A549 (cell line): ENCODE measurements at regions not wholly inside any gene's neighbourhood (a gene's known extent, or its start where the extent isn't known, plus 50 kb on each side); places are given as distances from the start of the nearest gene placed in this dataset.

Experiments used
- ATAC-seq, 2 experiments: fragments of 200-7000 bp in 1 of 2; fragments of >200 bp in 1 of 2; cut with Nextera tagmentation in 1 of 2; cut with Tn5 transposase in 1 of 2; 3 replicates each; pipeline versions ENCODE4 v1.8.0 to v1.9.1; 2018 to 2020; ENCODE audit warnings: mild to moderate bottlenecking in 1 of 2, moderate library complexity in 1 of 2
- CTCF ChIA-PET: fragments of 300-600 bp; sonication (Branson Sonifier 250); formaldehyde crosslinking; extraction: SDS; loops from one replicate; lab custom pipeline; 2021; ENCODE audit warnings: antibody characterized with exemption, inconsistent platforms; lab: Yijun Ruan, JAX
- POLR2A ChIA-PET: fragments of 350-600 bp; formaldehyde crosslinking; extraction: SDS; loops from one replicate; lab custom pipeline; 2021; ENCODE audit warnings: antibody characterized with exemption, inconsistent platforms; lab: Yijun Ruan, JAX
- DNase-seq, 2 experiments: peaks; one replicate each; pipeline versions ENCODE4 v3.0.0 to v3.0.0-alpha.2; 2011 to 2016; ENCODE audit warnings: low read depth in 1 of 2, low spot score in 1 of 2
- FAIRE-seq: peaks from 2 replicates; lab custom pipeline; 2011; peaks lifted over from hg19 to GRCh38; lab: Jason Lieb, UNC
- H3K27ac ChIP-seq, 2 experiments: fragments of >200 bp; sonication (Bioruptor Twin); formaldehyde crosslinking; 3 replicates each; pipeline ENCODE4 v1.5.1; 2016 to 2017
- H3K4me1 ChIP-seq: fragments of >200 bp; sonication (Bioruptor Twin); formaldehyde crosslinking; 3 replicates; pipeline ENCODE4 v1.6.1; 2016
- H3K4me2 ChIP-seq: fragments of >200 bp; sonication (Bioruptor Twin); formaldehyde crosslinking; 3 replicates; pipeline ENCODE4 v1.6.1; 2016
- H3K4me3 ChIP-seq: fragments of >200 bp; sonication (Bioruptor Twin); formaldehyde crosslinking; 3 replicates; pipeline ENCODE4 v1.5.1; 2016
- H3K9me3 ChIP-seq: fragments of >200 bp; sonication (Bioruptor Twin); formaldehyde crosslinking; 3 replicates; pipeline ENCODE4 v1.6.1; 2016
- ATOH8 ChIP-seq: fragments of 250-450 bp; sonication (Bioruptor Pico); IDR thresholded peaks from 2 replicates; pipeline ENCODE4 v1.5.0; 2020; ENCODE audit warnings: low read depth, mild to moderate bottlenecking, moderate library complexity
- CBX8 ChIP-seq: fragments of 200-600 bp; sonication (generic); IDR thresholded peaks from 2 replicates; pipeline ENCODE4 v1.6.1; 2016
- CHD4 ChIP-seq: fragments of 200-600 bp; sonication (generic); IDR thresholded peaks from 2 replicates; pipeline ENCODE4 v1.6.1; 2016; ENCODE audit warnings: antibody characterized with exemption, mild to moderate bottlenecking, borderline replicate concordance
- CTCF ChIP-seq: fragments of >200 bp; sonication (Bioruptor Twin); formaldehyde crosslinking; IDR thresholded peaks from 3 replicates; pipeline ENCODE4 v1.5.1; 2016
- EP300 ChIP-seq, 2 experiments: fragments of >200 bp; sonication (Bioruptor Twin); formaldehyde crosslinking; IDR thresholded peaks; 2 replicates in 1 of 2; 3 replicates in 1 of 2; pipeline ENCODE4 v1.6.1; 2016 to 2017
- FOSL2 ChIP-seq, 2 experiments: fragments of 450-650 bp in 1 of 2; fragments of >200 bp in 1 of 2; sonication (Bioruptor Twin) in 1 of 2; formaldehyde crosslinking; IDR thresholded peaks; 2 replicates each; pipeline versions ENCODE4 v1.5.0 to v1.6.1; 2016 to 2020; ENCODE audit warnings: mild to moderate bottlenecking in 1 of 2, moderate library complexity in 1 of 2
- GATA3 ChIP-seq: IDR thresholded peaks from 2 replicates; pipeline ENCODE4 v1.6.1; 2012; ENCODE audit warnings: borderline replicate concordance
- HES2 ChIP-seq: fragments of >200 bp; sonication (Bioruptor Twin); formaldehyde crosslinking; IDR thresholded peaks from 2 replicates; pipeline ENCODE4 v1.6.1; 2016
- HEYL ChIP-seq: fragments of 250-450 bp; sonication (Bioruptor Pico); IDR thresholded peaks from 2 replicates; pipeline ENCODE4 v1.8.0; 2021; ENCODE audit warnings: mild to moderate bottlenecking, moderate library complexity
- JUNB ChIP-seq: fragments of >200 bp; sonication (Bioruptor Twin); formaldehyde crosslinking; IDR thresholded peaks from 2 replicates; pipeline ENCODE4 v1.6.1; 2016
- MAFK ChIP-seq: fragments of 450-650 bp; IDR thresholded peaks from 2 replicates; pipeline ENCODE4 v1.6.1; 2014; ENCODE audit not compliant: partially characterized antibody
- MYC ChIP-seq: IDR thresholded peaks from 2 replicates; pipeline ENCODE4 v1.6.1; 2012; ENCODE audit warnings: mild to moderate bottlenecking, inconsistent platforms, low read length, improper control_type of control experiment, borderline replicate concordance
- NPAS2 ChIP-seq: fragments of 250-450 bp; sonication (Bioruptor Pico); IDR thresholded peaks from 2 replicates; pipeline ENCODE4 v1.8.0; 2022; ENCODE audit warnings: mild to moderate bottlenecking, moderate library complexity, borderline replicate concordance
- POLR2AphosphoS2 ChIP-seq: conservative IDR thresholded peaks from 2 replicates; pipeline ENCODE4 v1.6.1; 2012; ENCODE audit warnings: low read length, improper control_type of control experiment, inconsistent platforms
- SMC3 ChIP-seq: fragments of >200 bp; sonication (Bioruptor Twin); formaldehyde crosslinking; IDR thresholded peaks from 3 replicates; pipeline ENCODE4 v1.6.1; 2018; ENCODE audit warnings: inconsistent platforms
- USF2 ChIP-seq: fragments of 450-650 bp; IDR thresholded peaks from 2 replicates; pipeline ENCODE4 v1.6.1; 2014; ENCODE audit warnings: antibody characterized with exemption
- ZC3H11A ChIP-seq: fragments of 450-650 bp; IDR thresholded peaks from 2 replicates; pipeline ENCODE4 v1.6.1; 2014; ENCODE audit warnings: antibody characterized with exemption, mild to moderate bottlenecking
- ZFP36 ChIP-seq: fragments of 450-650 bp; IDR thresholded peaks from 2 replicates; pipeline ENCODE4 v1.6.1; 2014; ENCODE audit warnings: borderline replicate concordance; ENCODE audit not compliant: partially characterized antibody
- WGBS: methylation state at CpG from one replicate; pipeline ENCODE4 v1.1.6; 2017; ENCODE audit errors: missing lambda C conversion rate; 5-methylcytosine and 5-hydroxymethylcytosine counted together

- no peak overlapping the region for H3K4me3 ChIP-seq
- POLR2A ChIA-PET: no interaction called here
- ATAC-seq: no peak
- TF ChIP-seq FOSL2 (IDR thresholded peaks at IDR 0.05) (no peak), FOSL2 (CRISPR knock-in tag; IDR thresholded peaks at IDR 0.05) (no peak), EP300 (IDR thresholded peaks at IDR 0.05) (no peak), HEYL (CRISPR knock-in tag) (no peak), POLR2AphosphoS2 (no peak), HES2 (no peak), CTCF (no peak), CBX8 (no peak), NPAS2 (CRISPR knock-in tag) (no peak), CHD4 (no peak), SMC3 (no peak), MAFK (no peak), JUNB (no peak), ZC3H11A (no peak), ZFP36 (no peak), GATA3 (no peak), ATOH8 (CRISPR knock-in tag) (no peak)
- TF ChIP-seq, all 56 proteins: peak for 0
- FAIRE-seq: no peak
- Histone ChIP-seq H3K4me2 (no peak overlapping the region), H3K9me3 (no peaks in the 10 kb centered on the region), H3K4me1 (peaks cover 18% of the 10 kb centered on the region), H3K27ac (no peak overlapping the region)
- WGBS: 90% methylated on average over 24 of the region's 24 CpGs
- CTCF ChIA-PET: no interaction called here
- DNase-seq: no peak
Observed at GRCh38 chr15:62953496-62954045, 89.0 kb upstream of the TPM1 start.

GRCh38 chr15:62957130-62957529 is 85.4 kb upstream of the TPM1 start:
- no peak for TF ChIP-seq USF2
- TF ChIP-seq MYC: no peak
- Histone ChIP-seq H3K27ac (peak overlapping the region; percentile 48 to 74; a peak in 4 of 6 replicates), H3K4me3 (no peak overlapping the region), H3K4me2 (0 out of 3 replicates have a peak overlapping the region, but pooled peaks have one; percentile 18), H3K9me3 (no peaks in the 10 kb centered on the region), H3K4me1 (peaks cover 25% of the 10 kb centered on the region)
- ATAC-seq (peak in 1 of 2 experiments; percentile 40; a peak in 3 of 6 replicates), FAIRE-seq (no peak), DNase-seq (no peak)
- POLR2A ChIA-PET: no interaction called here
- CTCF ChIA-PET: interaction anchor here (0.8 to 2.3 kb wide), 4 partner anchors 11 to 108 kb away, joined by 3 to 10 read pairs (median 5); no protein-coding TSS in a partner anchor
- 71% methylated on average over 6 of the region's 6 CpGs for WGBS
